HepG2 (cell line): ENCODE measurements at regions not wholly inside any gene's neighbourhood (a gene's known extent, or its start where the extent isn't known, plus 50 kb on each side); places are given as distances from the start of the nearest gene placed in this dataset.

Experiments used
- ARNT ChIP-seq: fragments of 450-650 bp; IDR thresholded peaks from 2 replicates; pipeline ENCODE4 v1.6.1; 2017
- MAX ChIP-seq: IDR thresholded peaks from 2 replicates; pipeline ENCODE4 v1.6.1; 2012; ENCODE audit warnings: inconsistent platforms
- TAF1 ChIP-seq: sonication (generic); formaldehyde crosslinking; IDR thresholded peaks from 2 replicates; pipeline ENCODE4 v1.4.0; 2020; ENCODE audit warnings: missing genetic modification reagents
- ZNF850 ChIP-seq: sonication (generic); formaldehyde crosslinking; conservative IDR thresholded peaks from 2 replicates; pipeline ENCODE4 v1.9.0; 2021; ENCODE audit warnings: mild to moderate bottlenecking, missing genetic modification reagents

- TF ChIP-seq TAF1 (no peak), MAX (no peak), ARNT (no peak), ZNF850 (no peak)
These were observed 523.0 kb downstream of the SPRY1 start for GRCh38 chr4:123919576-123920098.
